Fibroblast of pulmonary artery (primary cell): ENCODE measurements at regions not wholly inside any gene's neighbourhood (a gene's known extent, or its start where the extent isn't known, plus 50 kb on each side); places are given as distances from the start of the nearest gene placed in this dataset.

ENCODE experiments used
- DNase-seq: peaks from one replicate; pipeline ENCODE4 v3.0.0-alpha.2; 2010; ENCODE audit warnings: low read depth
- H3K4me3 ChIP-seq: replicated peaks from 2 replicates; pipeline ENCODE4 v1.5.1; 2011; ENCODE audit warnings: low read depth, mild to moderate bottlenecking, control low read depth, low read length, moderate library complexity
- TF ChIP-seq, protein P1 (sequence below): IDR thresholded peaks from 2 replicates; pipeline ENCODE4 v1.5.1; 2011; ENCODE audit warnings: mild to moderate bottlenecking, control low read depth, low read length, inconsistent platforms; ENCODE audit errors: missing control alignments

- DNase-seq: no peak
- no peak overlapping the region for H3K4me3 ChIP-seq
- TF ChIP-seq, protein P1, sequence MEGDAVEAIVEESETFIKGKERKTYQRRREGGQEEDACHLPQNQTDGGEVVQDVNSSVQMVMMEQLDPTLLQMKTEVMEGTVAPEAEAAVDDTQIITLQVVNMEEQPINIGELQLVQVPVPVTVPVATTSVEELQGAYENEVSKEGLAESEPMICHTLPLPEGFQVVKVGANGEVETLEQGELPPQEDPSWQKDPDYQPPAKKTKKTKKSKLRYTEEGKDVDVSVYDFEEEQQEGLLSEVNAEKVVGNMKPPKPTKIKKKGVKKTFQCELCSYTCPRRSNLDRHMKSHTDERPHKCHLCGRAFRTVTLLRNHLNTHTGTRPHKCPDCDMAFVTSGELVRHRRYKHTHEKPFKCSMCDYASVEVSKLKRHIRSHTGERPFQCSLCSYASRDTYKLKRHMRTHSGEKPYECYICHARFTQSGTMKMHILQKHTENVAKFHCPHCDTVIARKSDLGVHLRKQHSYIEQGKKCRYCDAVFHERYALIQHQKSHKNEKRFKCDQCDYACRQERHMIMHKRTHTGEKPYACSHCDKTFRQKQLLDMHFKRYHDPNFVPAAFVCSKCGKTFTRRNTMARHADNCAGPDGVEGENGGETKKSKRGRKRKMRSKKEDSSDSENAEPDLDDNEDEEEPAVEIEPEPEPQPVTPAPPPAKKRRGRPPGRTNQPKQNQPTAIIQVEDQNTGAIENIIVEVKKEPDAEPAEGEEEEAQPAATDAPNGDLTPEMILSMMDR: no peak
These were observed 118.2 kb upstream of the OLIG2 start for GRCh38 chr21:32907521-32907920.

DNA sequence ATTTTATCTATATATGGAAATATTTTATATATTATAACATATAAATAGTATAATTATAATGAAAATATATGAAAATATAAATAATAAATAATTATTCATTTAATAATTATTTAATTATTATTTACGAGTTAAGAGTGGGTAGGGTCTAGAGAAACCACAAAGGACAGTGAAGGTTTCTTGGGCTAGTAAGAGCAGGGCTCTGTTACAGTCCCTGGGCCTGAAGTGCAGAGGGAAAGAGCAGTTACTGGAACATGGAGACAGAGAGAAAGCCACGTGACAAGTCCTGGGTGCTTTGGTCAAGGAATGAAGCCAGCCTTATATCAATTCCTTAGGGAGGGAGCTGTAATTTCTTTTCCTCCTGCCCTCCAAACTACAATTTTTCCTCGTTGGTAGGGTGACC is 117.2 kb upstream of the OLIG2 start:
- H3K4me3 ChIP-seq: no peak overlapping the region
- TF ChIP-seq, protein P1: no peak
- DNase-seq: no peak

- TF ChIP-seq, protein P1: no peak
- H3K4me3 ChIP-seq: no peak overlapping the region
- no peak for DNase-seq
These were observed 116.3 kb upstream of the OLIG2 start for GRCh38 chr21:32909393-32909792.

DNA sequence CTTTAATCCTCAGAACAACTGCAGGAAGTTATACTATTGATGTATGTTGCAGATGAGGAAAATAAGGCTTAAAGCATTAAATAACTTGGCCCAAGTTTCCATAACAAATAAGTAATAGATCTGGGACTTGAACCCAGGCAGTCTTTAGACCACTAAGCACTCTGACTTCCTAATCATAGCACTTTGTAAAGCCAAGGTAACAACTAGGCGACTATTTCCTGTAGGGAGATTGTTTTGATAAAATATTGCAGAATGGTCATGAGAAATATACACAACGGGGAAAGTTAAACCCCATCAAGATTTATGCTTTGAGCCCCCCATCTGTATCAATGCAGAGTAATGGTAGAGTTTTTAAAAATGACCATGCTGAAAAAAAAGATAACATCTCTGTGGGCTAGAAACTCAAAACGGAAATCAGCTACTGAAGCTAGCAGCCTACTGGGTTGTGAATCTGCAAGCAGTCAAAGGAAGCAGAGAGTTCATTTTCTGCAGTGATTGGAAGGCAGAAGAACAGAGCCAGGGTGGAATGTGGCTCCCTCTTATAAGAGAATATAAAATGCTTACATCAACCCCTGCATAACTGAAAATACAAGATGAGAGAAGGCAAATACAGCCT is 111.2 kb upstream of the OLIG2 start:
- DNase-seq: no peak
- H3K4me3 ChIP-seq: no peak overlapping the region
- TF ChIP-seq, protein P1: no peak

DNA sequence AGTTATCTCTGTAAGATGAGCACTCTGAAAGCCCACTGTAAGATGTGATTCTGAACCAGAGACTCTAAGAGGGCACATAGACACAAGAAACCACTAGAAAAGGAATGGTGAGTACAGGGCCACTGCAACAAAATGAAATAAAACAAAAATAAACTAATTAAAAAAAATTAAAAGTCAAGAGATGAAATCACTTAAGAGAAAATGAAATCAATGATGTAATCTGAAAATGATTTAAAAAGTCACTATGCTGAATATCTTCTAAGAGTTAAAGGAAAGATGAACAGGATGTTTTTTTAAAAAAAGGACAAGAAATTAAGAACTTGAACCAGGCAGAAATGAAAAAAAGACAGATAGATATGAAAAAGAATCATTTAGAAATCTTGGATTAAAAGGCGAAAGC is 110.6 kb upstream of the OLIG2 start:
- no peak overlapping the region for H3K4me3 ChIP-seq

DNA sequence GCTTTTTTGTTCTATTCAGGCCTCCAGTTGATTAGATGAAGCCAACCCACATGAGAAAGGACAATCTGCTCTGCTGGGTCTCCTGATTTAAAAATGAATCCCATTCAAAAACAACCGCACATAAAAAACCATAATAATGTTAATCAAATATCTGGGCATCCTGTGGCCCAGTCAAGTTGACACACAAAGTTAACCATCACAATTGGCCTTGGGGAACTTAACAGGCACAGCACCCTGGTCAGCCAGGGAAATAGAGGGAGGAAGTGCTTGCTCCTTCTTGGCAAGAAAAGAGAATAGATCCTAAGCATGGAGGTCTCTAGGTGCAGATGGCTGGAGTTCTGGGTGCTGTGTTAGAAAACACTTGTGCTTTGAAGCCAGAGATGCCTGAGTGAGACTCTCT is 109.6 kb upstream of the OLIG2 start:
- TF ChIP-seq, protein P1: no peak
- DNase-seq: no peak
- no peak overlapping the region for H3K4me3 ChIP-seq

More for the DNA sequence above, 110.6 kb upstream of the OLIG2 start:
- DNase-seq: no peak
- TF ChIP-seq, protein P1: no peak

GRCh38 chr21:32916522-32917099 is 109.1 kb upstream of the OLIG2 start:
- DNase-seq: no peak
- no peak overlapping the region for H3K4me3 ChIP-seq
- TF ChIP-seq, protein P1: peak; percentile 18
